SU-DHL-6 (cell line): ENCODE measurements at regions not wholly inside any gene's neighbourhood (a gene's known extent, or its start where the extent isn't known, plus 50 kb on each side); places are given as distances from the start of the nearest gene placed in this dataset.

Source experiments
- H2AFZ ChIP-seq: fragments of 200-600 bp; sonication (generic); 2 replicates; pipeline ENCODE4 v1.6.1; 2014; ENCODE audit warnings: low read depth, mild to moderate bottlenecking, moderate library complexity, mixed read lengths, antibody characterized with exemption, low read length; ENCODE audit not compliant: severe bottlenecking
- H3F3A ChIP-seq: fragments of 200-600 bp; shearing (Covaris generic); 2 replicates; pipeline ENCODE4 v1.6.0; 2016; ENCODE audit warnings: antibody characterized with exemption, mild to moderate bottlenecking; ENCODE audit not compliant: insufficient read depth
- H3K27ac ChIP-seq: fragments of 200-600 bp; sonication (generic); 2 replicates; pipeline ENCODE4 v1.5.1; 2016; ENCODE audit warnings: low read depth, mild to moderate bottlenecking, low read length, moderate library complexity, mixed read lengths
- H3K27me3 ChIP-seq: fragments of 200-600 bp; sonication (generic), shearing (Covaris generic); 2 replicates; pipeline ENCODE4 v1.6.0; 2014; ENCODE audit warnings: mild to moderate bottlenecking, low read length
- H3K36me3 ChIP-seq: fragments of 200-600 bp; sonication (generic); 2 replicates; pipeline ENCODE4 v1.6.1; 2014; ENCODE audit warnings: mild to moderate bottlenecking, low read length, mixed read lengths
- H3K4me2 ChIP-seq: fragments of 300-600, 200-600 bp; shearing (Covaris generic), sonication (generic); 2 replicates; pipeline ENCODE4 v1.6.0; 2014; ENCODE audit warnings: low read length, low read depth, mild to moderate bottlenecking; ENCODE audit not compliant: poor library complexity, severe bottlenecking
- H3K4me3 ChIP-seq: fragments of 200-600 bp; sonication (generic); 2 replicates; pipeline ENCODE4 v1.5.1; 2014; ENCODE audit warnings: antibody characterized with exemption, low read length, mild to moderate bottlenecking, mixed read lengths; ENCODE audit not compliant: insufficient read depth, poor library complexity, severe bottlenecking
- H3K79me2 ChIP-seq: fragments of 200-600 bp; sonication (generic); 2 replicates; pipeline ENCODE4 v1.6.1; 2014; ENCODE audit warnings: mild to moderate bottlenecking, low read length, moderate library complexity; ENCODE audit not compliant: insufficient read depth
- H3K9ac ChIP-seq: fragments of 200-600 bp; sonication (generic); 2 replicates; pipeline ENCODE4 v1.7.0; 2014; ENCODE audit warnings: mild to moderate bottlenecking, low read length
- H3K9me2 ChIP-seq: fragments of 200-600 bp; sonication (generic); replicated peaks from 2 replicates; pipeline ENCODE4 v1.6.1; 2014; ENCODE audit warnings: low read length; ENCODE audit not compliant: insufficient read depth
- H3K9me3 ChIP-seq: fragments of 200-600 bp; sonication (generic); 2 replicates; pipeline ENCODE4 v1.6.1; 2014; ENCODE audit warnings: low read length, mixed read lengths; ENCODE audit not compliant: insufficient read depth
- H4K20me1 ChIP-seq: fragments of 200-600 bp; sonication (generic); 2 replicates; pipeline ENCODE4 v1.6.1; 2014; ENCODE audit warnings: low read depth, mild to moderate bottlenecking, antibody characterized with exemption, low read length, moderate library complexity, mixed read lengths
- EZH2phosphoT487 ChIP-seq: fragments of 200-600 bp; sonication (generic), shearing (Covaris generic); conservative IDR thresholded peaks from 2 replicates; pipeline ENCODE4 v1.6.1; 2018; ENCODE audit warnings: mild to moderate bottlenecking, antibody characterized with exemption, low read length, moderate library complexity, mixed read lengths
- TF ChIP-seq, protein P1 (sequence below): fragments of 200-600 bp; sonication (generic); IDR thresholded peaks from one replicate; pipeline ENCODE4 v1.5.1; 2017; ENCODE audit warnings: antibody characterized with exemption, mild to moderate bottlenecking, low read length, moderate library complexity; ENCODE audit not compliant: insufficient read depth, poor library complexity, severe bottlenecking

DNA sequence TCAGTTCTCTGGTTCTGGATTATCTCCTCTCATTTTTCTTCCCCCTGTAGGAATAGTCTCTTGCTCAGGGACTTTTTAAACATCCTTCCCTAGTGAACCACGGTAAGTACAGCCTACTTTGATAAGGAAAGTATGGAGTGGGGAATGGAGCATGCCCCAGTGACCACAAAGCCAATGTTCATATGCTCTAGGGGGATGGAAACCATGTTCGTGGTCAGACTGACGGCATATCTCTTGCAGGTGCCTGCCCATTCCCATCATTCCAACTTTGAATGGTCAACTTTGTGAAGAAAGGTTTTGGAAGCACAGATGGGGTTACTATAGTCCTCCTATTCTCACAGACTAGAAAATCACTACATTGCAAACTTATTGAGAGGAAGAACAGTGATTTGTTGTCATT is 332.5 kb upstream of the NCAM1 start:
- H4K20me1 ChIP-seq: no peaks in the 10 kb centered on the region
- H3K79me2 ChIP-seq: no peaks in the 10 kb centered on the region
- TF ChIP-seq EZH2phosphoT487: no peak
- TF ChIP-seq, protein P1, sequence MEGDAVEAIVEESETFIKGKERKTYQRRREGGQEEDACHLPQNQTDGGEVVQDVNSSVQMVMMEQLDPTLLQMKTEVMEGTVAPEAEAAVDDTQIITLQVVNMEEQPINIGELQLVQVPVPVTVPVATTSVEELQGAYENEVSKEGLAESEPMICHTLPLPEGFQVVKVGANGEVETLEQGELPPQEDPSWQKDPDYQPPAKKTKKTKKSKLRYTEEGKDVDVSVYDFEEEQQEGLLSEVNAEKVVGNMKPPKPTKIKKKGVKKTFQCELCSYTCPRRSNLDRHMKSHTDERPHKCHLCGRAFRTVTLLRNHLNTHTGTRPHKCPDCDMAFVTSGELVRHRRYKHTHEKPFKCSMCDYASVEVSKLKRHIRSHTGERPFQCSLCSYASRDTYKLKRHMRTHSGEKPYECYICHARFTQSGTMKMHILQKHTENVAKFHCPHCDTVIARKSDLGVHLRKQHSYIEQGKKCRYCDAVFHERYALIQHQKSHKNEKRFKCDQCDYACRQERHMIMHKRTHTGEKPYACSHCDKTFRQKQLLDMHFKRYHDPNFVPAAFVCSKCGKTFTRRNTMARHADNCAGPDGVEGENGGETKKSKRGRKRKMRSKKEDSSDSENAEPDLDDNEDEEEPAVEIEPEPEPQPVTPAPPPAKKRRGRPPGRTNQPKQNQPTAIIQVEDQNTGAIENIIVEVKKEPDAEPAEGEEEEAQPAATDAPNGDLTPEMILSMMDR: no peak
- no peak overlapping the region for H3K4me3 ChIP-seq
- no peaks in the 10 kb centered on the region for H3K9me3 ChIP-seq
- H3K9ac ChIP-seq: no peak overlapping the region
- H2AFZ ChIP-seq: no peak overlapping the region
- H3K27me3 ChIP-seq: no peaks in the 10 kb centered on the region
- H3K36me3 ChIP-seq: no peaks in the 10 kb centered on the region
- H3F3A ChIP-seq: no peaks in the 10 kb centered on the region
- no peak overlapping the region for H3K27ac ChIP-seq
- H3K9me2 ChIP-seq: no peaks in the 10 kb centered on the region
- H3K4me2 ChIP-seq: no peak overlapping the region

DNA sequence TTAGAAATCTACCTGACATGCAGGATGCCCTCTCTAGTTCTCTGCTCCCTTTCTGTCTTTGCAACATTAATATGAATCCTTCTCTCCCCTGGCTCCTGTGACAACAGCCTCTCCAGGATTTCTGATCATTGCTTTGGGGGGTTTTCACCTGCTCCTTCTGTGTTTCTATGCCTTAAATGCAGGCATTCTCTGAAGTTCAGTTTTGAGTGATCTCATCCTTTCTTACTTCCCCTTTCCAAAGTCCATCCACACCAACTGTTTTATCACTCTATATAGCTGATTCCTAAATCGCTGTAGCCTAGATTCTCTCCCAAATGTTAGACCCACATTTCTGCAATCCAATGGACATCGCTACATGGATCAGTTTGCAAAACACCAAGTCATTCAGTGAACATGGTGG is 330.7 kb upstream of the NCAM1 start:
- Histone ChIP-seq H3K36me3 (no peaks in the 10 kb centered on the region), H2AFZ (no peak overlapping the region), H3K27ac (no peak overlapping the region), H3K79me2 (no peaks in the 10 kb centered on the region), H3K9me2 (no peaks in the 10 kb centered on the region), H3K9ac (no peak overlapping the region), H3K4me3 (no peak overlapping the region), H4K20me1 (no peaks in the 10 kb centered on the region), H3K27me3 (no peaks in the 10 kb centered on the region), H3K9me3 (no peaks in the 10 kb centered on the region), H3K4me2 (no peak overlapping the region), H3F3A (no peaks in the 10 kb centered on the region)
- no peak for TF ChIP-seq EZH2phosphoT487
- TF ChIP-seq, protein P1: no peak

DNA sequence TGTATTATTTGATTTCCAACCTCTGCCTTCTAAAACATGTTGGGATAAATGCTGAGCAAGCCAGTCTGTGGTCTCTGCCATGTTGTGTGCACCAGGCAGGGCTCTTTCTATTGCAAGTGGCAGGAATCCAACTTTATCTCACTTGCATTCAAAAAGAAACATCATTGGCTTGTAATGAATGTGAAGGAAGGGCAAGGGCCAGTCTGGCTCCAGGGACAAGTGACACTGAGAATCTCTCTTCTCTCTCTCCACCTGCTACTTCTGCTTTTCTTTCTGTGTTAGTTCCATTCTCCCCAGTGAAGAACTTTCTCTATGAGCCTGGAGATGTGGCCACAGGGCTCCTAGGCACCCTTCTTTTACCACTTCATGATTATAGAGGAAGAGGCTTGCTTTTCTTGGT is 329.9 kb upstream of the NCAM1 start:
- H3F3A ChIP-seq: no peaks in the 10 kb centered on the region
- H2AFZ ChIP-seq: no peak overlapping the region
- H4K20me1 ChIP-seq: no peaks in the 10 kb centered on the region
- H3K9me3 ChIP-seq: no peaks in the 10 kb centered on the region
- H3K79me2 ChIP-seq: no peaks in the 10 kb centered on the region
- no peaks in the 10 kb centered on the region for H3K36me3 ChIP-seq
- H3K9ac ChIP-seq: no peak overlapping the region
- H3K4me2 ChIP-seq: no peak overlapping the region
- TF ChIP-seq, protein P1: no peak
- no peak for TF ChIP-seq EZH2phosphoT487
- H3K4me3 ChIP-seq: no peak overlapping the region
- no peak overlapping the region for H3K27ac ChIP-seq
- H3K27me3 ChIP-seq: no peaks in the 10 kb centered on the region
- no peaks in the 10 kb centered on the region for H3K9me2 ChIP-seq
